GM19035 (cell line): ENCODE measurements at regions not wholly inside any gene's neighbourhood (a gene's known extent, or its start where the extent isn't known, plus 50 kb on each side); places are given as distances from the start of the nearest gene placed in this dataset.
"Not testable (repeated sequence)": the region's sequence is repeated elsewhere in the genome, so short reads cannot be mapped to it uniquely, and the experiment has no call there.

ENCODE experiments used
- ATAC-seq: cut with Tn5 transposase; IDR thresholded peaks from one replicate; pipeline ENCODE4 v1.9.1; 2021; ENCODE audit not compliant: unreplicated experiment

GRCh38 chr1:164361927-164362326 lies 197.1 kb upstream of the PBX1 start:
- ATAC-seq: no peak

- no peak for ATAC-seq
Observed at GRCh38 chr1:164363980-164364379, 195.0 kb upstream of the PBX1 start.

- ATAC-seq: no peak
Observed at GRCh38 chr1:164366014-164366413, 193.0 kb upstream of the PBX1 start.

GRCh38 chr1:164369698-164370365 lies 189.2 kb upstream of the PBX1 start:
- ATAC-seq: no peak

- no peak for ATAC-seq
Observed at GRCh38 chr1:164380893-164381292, 178.1 kb upstream of the PBX1 start.

GRCh38 chr1:164382384-164382783 lies 176.6 kb upstream of the PBX1 start:
- ATAC-seq: no peak

- ATAC-seq: no peak
Observed at GRCh38 chr1:164384262-164384661, 174.7 kb upstream of the PBX1 start.

GRCh38 chr1:164417016-164417704 lies 141.8 kb upstream of the PBX1 start:
- ATAC-seq: no peak

- no peak for ATAC-seq
Observed at GRCh38 chr1:164423136-164423535, 135.8 kb upstream of the PBX1 start.

- ATAC-seq: no peak
Observed at GRCh38 chr1:164433141-164433817, 125.7 kb upstream of the PBX1 start.

- no peak for ATAC-seq
Observed at GRCh38 chr1:164433818-164434170, 125.2 kb upstream of the PBX1 start.

GRCh38 chr1:164440232-164440631 lies 118.8 kb upstream of the PBX1 start:
- ATAC-seq: no peak

GRCh38 chr1:164443166-164443565 lies 115.8 kb upstream of the PBX1 start:
- no peak for ATAC-seq

GRCh38 chr1:164443836-164444235 lies 115.1 kb upstream of the PBX1 start:
- ATAC-seq: no peak

- ATAC-seq: no peak
Observed at GRCh38 chr1:164446020-164446419, 113.0 kb upstream of the PBX1 start.

- ATAC-seq: no peak
Observed at GRCh38 chr1:164452549-164452948, 106.4 kb upstream of the PBX1 start.

GRCh38 chr1:164456272-164456671 lies 102.7 kb upstream of the PBX1 start:
- ATAC-seq: no peak

GRCh38 chr1:164459176-164459575 lies 99.8 kb upstream of the PBX1 start:
- not testable (repeated sequence) for ATAC-seq

GRCh38 chr1:164466001-164466421 lies 93.0 kb upstream of the PBX1 start:
- no peak for ATAC-seq

- ATAC-seq: no peak
Observed at GRCh38 chr1:164466429-164466828, 92.6 kb upstream of the PBX1 start.

GRCh38 chr1:164470996-164471395 lies 88.0 kb upstream of the PBX1 start:
- ATAC-seq: no peak

- no peak for ATAC-seq
Observed at GRCh38 chr1:164472841-164473240, 86.1 kb upstream of the PBX1 start.
